GM19240 (cell line): ENCODE measurements at regions not wholly inside any gene's neighbourhood (a gene's known extent, or its start where the extent isn't known, plus 50 kb on each side); places are given as distances from the start of the nearest gene placed in this dataset.

Experiments
- DNase-seq: peaks from one replicate; pipeline ENCODE4 v3.0.0; 2011; ENCODE audit warnings: low spot score; ENCODE audit not compliant: insufficient read length

GRCh38 chr22:27378311-27378800 lies 423.2 kb downstream of the MN1 start:
- DNase-seq, result no peak

DNA sequence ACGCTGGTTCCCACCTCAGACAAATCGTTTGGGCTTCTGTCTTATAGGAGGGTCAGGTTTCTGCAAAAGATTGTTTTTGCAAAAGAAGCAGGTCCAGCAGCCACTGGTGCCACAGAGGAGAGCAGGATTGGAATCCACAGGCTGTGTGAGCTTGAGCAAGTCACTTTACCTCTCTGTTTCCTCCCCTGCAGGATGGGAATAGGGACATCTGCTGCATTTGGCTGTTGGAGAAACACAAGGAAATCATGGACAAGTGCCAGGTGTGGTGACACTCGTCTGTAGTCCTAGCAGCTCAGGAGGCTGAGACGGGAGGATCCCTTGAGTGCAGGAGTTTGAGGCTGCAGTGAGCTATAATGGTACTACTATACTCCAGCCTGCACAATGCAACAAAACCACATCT lies 422.6 kb downstream of the MN1 start:
- DNase-seq, result no peak

DNA sequence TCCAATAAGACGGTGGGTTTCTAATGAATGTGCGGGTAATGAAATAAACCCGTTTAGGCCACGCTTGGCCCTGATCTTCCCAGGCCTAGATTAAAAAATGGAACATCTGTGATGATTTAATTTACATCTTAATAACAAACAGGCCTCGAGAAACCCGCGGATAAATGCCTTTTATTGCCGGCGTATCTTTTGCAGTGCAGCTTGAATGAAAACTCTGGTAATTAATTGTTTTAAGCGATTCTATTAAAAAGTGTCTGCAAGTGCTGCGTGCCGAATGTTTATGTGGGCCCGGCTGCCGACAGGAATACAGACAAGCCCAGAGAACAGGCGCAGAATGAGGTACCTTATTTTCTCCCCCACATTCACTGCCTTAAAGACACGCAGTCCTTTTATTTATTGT lies 420.7 kb downstream of the MN1 start:
- no peak for DNase-seq

DNA sequence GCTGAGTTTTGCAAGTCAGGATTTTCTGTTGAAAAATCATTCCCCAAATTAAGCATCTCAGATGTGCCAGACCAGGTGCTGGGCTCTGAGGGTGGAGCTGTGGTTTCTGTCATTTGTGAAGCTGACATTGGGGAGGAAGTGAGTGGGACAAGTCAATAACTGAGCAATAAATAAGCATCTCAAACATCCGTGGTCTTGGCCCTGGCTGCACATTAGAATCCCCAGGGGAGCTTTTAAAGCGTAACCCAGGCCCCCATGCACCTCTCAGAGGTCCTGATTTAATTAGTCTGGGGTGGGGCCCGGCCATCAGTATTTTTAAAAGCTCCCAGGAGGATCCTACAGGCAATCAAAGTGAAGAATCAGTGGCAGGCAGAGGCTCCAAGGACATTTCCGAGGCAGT lies 420.0 kb downstream of the MN1 start:
- DNase-seq, result no peak

DNA sequence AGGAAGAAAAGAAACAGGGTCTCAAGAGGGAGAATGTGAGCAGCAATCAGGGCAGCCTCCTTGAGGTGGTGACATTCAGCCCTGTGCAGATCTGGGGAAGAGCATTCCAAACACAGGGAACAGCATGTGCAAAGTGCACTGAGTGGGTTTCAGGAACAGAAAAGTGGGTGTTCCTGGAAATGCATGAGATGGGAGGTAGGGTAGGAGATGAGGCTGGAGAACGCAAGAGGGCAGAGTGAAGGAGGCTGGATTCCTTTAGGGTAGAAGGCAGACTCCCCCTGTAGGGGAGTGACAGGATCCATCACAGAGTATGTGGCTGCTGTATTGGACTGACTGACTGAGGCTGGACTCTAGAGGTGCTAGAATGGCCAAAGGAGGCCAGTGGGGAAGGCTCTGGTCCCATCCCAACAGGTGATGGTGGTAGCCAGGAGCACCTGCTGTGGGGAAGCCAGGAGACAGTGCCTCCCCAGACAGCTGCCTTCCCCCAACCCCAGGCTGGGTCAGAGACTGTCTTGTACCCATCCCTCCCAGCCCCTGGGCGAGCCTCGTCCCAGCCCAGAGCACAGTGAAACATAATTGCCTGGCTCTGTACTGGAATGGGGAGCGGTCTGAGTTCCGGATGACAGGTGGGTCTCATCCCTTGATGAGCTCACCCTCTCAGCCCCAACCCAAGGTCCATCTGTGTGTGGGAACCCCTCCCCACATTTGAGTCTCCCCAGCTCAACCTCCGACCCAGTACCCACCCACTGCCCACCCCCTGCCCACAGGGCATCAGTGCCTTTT lies 419.4 kb downstream of the MN1 start:
- DNase-seq, result no peak

GRCh38 chr22:27382947-27383346 lies 418.6 kb downstream of the MN1 start:
- no peak for DNase-seq

- DNase-seq, result no peak
Observed at GRCh38 chr22:27383896-27384295, 417.7 kb downstream of the MN1 start.

- DNase-seq, result no peak
Observed at GRCh38 chr22:27385261-27385998, 416.1 kb downstream of the MN1 start.

DNA sequence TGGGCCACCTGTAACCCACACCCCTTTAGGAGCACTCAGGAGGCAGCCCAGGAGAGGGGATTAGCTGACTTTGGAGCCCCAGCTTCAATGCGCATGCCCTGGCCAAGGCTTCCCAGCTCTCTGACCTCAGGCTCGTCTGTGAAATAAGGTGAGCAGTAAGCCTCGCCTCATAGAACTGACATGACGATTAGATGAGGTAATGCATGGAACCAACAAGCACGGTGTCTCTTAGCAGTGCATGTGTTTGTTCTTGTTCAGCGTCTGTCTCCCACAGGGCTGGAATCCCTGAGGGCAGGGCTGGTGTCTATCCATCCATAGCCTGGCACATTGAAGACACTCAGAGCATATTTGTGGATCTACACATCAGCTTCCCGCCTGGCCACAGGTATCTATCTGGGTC lies 415.4 kb downstream of the MN1 start:
- DNase-seq, result no peak

GRCh38 chr22:27387561-27387960 lies 414.0 kb downstream of the MN1 start:
- no peak for DNase-seq

DNA sequence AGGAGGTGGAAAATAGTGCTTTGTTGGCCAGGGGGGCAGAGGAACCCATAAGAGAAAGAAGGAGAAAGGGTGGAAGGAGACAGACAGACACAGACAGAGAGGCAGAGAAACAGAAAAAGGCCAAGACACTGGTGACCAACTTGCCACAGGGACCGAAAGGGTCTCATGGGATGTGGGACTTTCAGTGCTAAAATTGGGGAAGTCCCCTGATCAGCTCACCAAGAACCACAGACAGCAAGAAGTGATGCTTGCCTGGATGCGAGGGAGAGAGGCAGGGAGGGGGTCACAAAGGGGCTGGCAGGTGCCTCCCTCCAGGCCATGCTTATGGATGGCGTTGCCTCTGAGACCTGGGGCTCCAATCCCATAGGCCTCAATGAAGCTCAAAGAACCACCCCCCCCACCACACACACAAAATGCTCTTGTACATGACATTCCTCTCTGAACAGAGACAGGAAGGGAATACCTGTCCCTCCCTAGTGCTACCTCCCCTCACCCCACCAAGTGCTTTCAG lies 413.4 kb downstream of the MN1 start:
- DNase-seq, result no peak

DNA sequence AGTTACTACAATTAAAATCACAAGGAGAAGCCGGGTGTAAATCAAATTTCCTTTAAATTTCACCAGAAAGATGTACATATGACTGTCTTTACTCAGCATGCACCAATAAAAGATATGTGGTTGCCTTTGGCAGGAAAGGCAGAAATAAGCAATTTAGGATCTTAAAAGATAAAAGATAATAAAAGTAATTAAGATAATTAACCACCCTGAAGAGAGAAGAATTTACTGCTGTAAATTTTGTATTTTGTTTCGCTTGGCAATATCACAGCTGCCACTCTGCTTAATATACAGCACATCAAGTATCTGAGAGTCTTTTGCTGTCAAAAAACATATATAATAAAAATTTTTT lies 411.9 kb downstream of the MN1 start:
- DNase-seq, result no peak

DNA sequence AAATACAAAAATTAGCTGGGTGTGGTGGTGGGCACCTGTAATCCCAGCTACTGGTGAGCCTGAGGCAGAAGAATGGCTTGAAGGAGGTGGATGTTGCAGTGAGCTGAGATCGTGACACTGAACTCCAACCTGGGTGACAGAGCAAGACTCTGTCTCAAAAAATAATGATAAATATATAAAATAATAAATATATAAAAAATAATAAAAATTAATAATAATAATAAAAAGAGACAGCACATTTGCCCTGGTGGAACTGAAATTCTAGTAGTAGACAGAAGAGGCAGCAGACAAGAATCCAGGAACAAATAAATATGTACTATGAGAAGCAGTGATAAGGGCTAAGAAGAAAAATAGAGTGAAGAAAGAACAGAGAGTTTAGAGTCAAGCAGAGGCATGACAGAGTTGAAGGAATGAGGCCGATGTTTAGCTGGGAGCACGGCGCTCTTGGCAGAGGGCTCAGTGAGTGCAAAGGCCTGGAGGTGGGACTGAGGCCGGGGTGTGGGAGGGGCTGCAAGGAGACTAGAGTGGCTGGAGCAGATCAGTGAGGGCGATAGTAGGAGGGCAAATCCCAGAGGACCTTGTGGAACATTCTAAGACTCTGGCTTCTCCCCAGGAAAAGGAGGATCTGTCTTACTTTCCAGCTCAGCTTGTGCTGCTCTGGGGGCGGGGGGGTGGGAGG lies 410.3 kb downstream of the MN1 start:
- DNase-seq, result no peak

- no peak for DNase-seq
Observed at GRCh38 chr22:27393371-27393770, 408.2 kb downstream of the MN1 start.

DNA sequence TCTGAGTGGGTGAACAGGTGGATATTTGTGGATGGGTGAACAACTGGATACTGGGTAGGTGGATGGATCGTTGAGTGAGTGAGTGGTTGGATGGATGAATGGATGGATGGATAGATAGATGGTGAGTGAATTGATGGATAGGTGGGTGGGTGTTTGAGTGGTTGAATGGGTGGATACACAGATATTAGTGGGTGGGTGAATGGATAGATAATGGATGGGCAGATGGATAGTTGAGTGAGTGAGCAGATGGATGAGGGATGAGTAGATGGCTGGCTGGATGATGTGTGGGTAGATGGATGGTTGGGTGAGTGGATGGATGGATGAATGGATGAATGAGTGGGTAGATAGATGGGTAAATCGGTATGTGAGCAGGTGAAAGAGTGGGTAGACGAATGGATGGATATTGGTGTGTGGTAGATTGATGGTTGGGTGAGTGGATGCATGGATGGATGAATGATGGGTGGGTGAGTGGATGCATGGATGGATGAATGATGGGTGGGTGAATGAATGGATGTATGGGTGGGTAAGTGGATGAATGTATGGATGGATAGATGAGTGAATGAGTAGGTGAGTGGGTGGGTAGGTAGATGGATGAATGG lies 406.7 kb downstream of the MN1 start:
- no peak for DNase-seq

GRCh38 chr22:27397036-27397953 lies 404.3 kb downstream of the MN1 start:
- DNase-seq, result no peak

DNA sequence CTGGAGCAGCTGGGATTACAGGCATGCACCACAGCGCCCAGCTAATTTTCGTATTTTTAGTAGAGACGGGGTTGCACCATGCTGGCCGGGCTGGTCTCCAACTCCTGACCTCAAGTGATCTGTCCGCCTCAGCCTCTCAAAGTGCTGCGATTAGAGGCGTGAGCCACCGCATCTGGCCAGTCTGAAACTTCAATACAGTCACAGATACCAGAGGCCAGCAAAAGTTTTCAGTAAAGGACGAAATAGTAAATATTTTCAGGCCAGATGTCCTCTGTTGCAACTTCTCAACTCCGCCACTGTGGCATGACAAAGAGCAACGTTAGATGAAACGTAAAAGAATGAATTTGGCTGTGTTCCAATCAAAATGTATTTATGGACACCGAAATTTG lies 403.6 kb downstream of the MN1 start:
- DNase-seq, result no peak

GRCh38 chr22:27399161-27399560 lies 402.4 kb downstream of the MN1 start:
- DNase-seq, result no peak

GRCh38 chr22:27400811-27401210 lies 400.7 kb downstream of the MN1 start:
- DNase-seq, result no peak

GRCh38 chr22:27401321-27401720 lies 400.2 kb downstream of the MN1 start:
- DNase-seq, result no peak

DNA sequence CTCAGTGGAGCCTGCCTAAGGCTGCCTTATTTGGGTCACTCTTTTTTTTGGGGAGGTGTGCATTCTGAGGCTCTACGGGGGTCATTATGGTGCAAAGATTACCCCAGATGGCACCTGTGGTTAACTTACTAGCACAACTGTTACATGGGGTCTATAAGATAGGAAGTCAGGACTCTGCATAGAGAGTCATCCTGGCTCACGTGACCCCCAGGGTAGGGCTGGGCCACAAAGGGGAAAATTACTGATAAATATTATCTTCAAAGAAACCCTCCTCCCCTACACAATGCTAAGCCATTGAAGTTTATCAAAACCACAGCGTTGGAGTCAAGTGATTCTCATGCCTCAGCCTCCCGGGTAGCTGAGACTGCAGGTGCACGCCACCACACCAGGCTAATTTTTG lies 397.1 kb downstream of the MN1 start:
- DNase-seq, result no peak
